ENCODE measurements at regions not wholly inside any gene's neighbourhood (a gene's known extent, or its start where the extent isn't known, plus 50 kb on each side); places are given as distances from the start of the nearest gene placed in this dataset.

DNA sequence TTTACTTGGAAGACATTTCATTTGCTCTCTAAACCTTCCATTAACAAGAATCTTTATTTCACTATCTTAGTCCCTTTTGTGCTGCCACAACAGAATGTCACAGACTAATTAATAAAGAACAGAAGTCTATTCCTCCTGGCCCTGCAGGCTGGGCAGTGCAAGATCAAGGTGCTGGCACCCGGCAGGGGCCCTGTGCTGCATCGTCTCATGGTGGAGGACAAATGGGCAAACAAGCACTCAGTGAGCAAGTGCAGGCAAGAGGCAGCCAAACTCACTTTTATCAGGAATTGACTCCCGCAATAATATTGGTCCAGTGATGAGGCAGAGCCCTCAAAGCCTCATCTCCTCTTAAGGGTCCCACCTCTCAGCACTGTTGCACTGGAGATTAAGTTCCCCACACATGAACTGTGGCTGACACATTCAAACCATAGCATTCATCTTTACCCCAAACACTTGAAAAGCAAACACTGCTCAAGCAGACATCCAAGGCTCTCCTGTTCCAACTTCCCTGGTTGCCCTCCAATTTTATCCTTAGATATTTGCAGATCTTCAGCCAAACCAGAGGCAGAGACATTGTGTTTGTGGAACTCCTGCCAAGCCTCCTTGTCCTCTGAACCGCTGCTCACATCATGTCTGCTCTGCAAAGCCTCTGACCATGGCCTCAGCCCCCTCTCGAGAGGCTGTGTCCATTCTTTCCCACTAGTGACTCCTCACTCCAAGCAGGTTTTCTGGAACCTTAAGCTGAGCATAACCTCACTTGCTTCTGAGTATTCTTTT lies 404.4 kb upstream of the SOX11 start:
- Histone ChIP-seq H3K4me2 (ENCODE audit: insufficient read depth, low read length, poor library complexity, severe bottlenecking) (no peak overlapping the region), H3K4ac (ENCODE audit: low read length) (no peak overlapping the region), H2AFZ (ENCODE audit: low read length) (no peak overlapping the region), H3K9me3 (replicated peaks in 1 of 2; ENCODE audit: control insufficient read depth in 2 of 2, insufficient read depth in 1 of 2, low read depth in 1 of 2, low read length in 2 of 2) (no peaks in the 10 kb centered on the region), H3K36me3 (replicated peaks in 1 of 2; ENCODE audit: control insufficient read depth in 2 of 2, insufficient read depth in 2 of 2, low read length in 2 of 2) (no peaks in the 10 kb centered on the region), H3K4me3 (ENCODE audit: low read length in 2 of 2) (no peak overlapping the region), H2BK12ac (ENCODE audit: low read length) (no peak overlapping the region), H2BK5ac (ENCODE audit: low read length) (no peak overlapping the region), H3K79me1 (ENCODE audit: low read depth, low read length) (no peaks in the 10 kb centered on the region), H3K9ac (ENCODE audit: low read depth, low read length, poor library complexity) (no peak overlapping the region), H3K27me3 (ENCODE audit: control insufficient read depth in 3 of 3, insufficient read depth in 3 of 3, low read depth in 1 of 3, low read length in 3 of 3) (no peaks in the 10 kb centered on the region), H3K27ac (replicated peaks; ENCODE audit: low read length) (no peak overlapping the region), H2BK15ac (ENCODE audit: low read length) (no peak overlapping the region), H2BK120ac (ENCODE audit: low read depth, low read length) (no peak overlapping the region), H2AK5ac (ENCODE audit: low read depth, low read length) (no peak overlapping the region), H4K8ac (ENCODE audit: low read depth, low read length) (no peak overlapping the region), H3K4me1 (ENCODE audit: control insufficient read depth in 2 of 2, insufficient read depth in 1 of 2, low read depth in 1 of 2, low read length in 2 of 2) (peaks cover 3 to 4% of the 10 kb centered on the region in 2 donors), H4K91ac (ENCODE audit: low read depth, low read length, poor library complexity) (no peak overlapping the region), H3K23ac (ENCODE audit: low read depth, low read length, poor library complexity) (no peak overlapping the region), H3K18ac (ENCODE audit: low read length) (no peak overlapping the region), H3K14ac (ENCODE audit: low read length) (no peak overlapping the region)
- DNase-seq (ENCODE audit: low spot score): no peak
- no CpG with 5 or more reads among the region's 5 CpGs for WGBS, 2 donors (ENCODE audit: extremely low coverage in 2 of 2, insufficient read length in 2 of 2, insufficient replicate concordance in 1 of 2)

DNA sequence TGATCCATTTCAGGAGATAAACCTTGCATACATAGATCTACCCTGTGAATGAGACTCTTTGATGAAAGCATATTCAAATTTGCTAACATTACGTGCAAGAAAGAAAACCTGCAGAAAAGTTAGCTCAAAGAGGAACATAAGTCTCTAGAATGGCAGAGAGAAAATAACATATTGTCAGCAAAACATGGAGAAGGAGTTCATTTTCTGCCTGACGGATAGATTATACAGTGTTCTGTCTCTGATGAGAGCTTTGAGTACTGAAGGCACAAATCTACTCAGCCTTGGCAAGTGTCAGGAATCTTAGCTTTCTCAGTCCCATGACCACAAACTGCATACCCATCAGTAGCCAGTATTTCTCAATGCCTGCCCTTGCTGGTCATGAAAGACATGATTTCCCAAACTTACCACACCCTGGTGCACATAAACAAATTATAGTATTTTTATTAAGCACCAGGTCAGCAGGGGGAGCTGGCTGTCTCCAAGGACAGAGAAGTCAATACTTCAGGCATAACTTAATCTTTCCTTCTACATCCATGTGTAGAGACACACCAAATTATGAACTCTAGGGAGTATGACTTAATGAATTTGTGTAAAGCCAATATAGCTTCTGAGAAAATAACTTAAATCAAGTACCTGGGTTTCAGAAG lies 401.2 kb upstream of the SOX11 start:
- H3K4me3 ChIP-seq (ENCODE audit: low read length in 2 of 2): no peak overlapping the region
- no peak overlapping the region for H3K9ac ChIP-seq (ENCODE audit: low read depth, low read length, poor library complexity)
- no peak overlapping the region for H2BK5ac ChIP-seq (ENCODE audit: low read length)
- WGBS, 2 donors (ENCODE audit: extremely low coverage in 2 of 2, insufficient read length in 2 of 2, insufficient replicate concordance in 1 of 2): no CpG with 5 or more reads among the region's 2 CpGs
- no peaks in the 10 kb centered on the region for H3K79me1 ChIP-seq (ENCODE audit: low read depth, low read length)
- no peak overlapping the region for H2BK15ac ChIP-seq (ENCODE audit: low read length)
- no peak overlapping the region for H3K27ac ChIP-seq (replicated peaks; ENCODE audit: low read length)
- H2BK120ac ChIP-seq (ENCODE audit: low read depth, low read length): no peak overlapping the region
- H3K4me1 ChIP-seq (ENCODE audit: control insufficient read depth in 2 of 2, insufficient read depth in 1 of 2, low read depth in 1 of 2, low read length in 2 of 2): peaks cover 0 to 4% of the 10 kb centered on the region in 2 donors
- no peaks in the 10 kb centered on the region for H3K27me3 ChIP-seq (ENCODE audit: control insufficient read depth in 3 of 3, insufficient read depth in 3 of 3, low read depth in 1 of 3, low read length in 3 of 3)
- no peak overlapping the region for H3K23ac ChIP-seq (ENCODE audit: low read depth, low read length, poor library complexity)
- no peak overlapping the region for H4K91ac ChIP-seq (ENCODE audit: low read depth, low read length, poor library complexity)
- H3K4ac ChIP-seq (ENCODE audit: low read length): no peak overlapping the region
- H3K14ac ChIP-seq (ENCODE audit: low read length): no peak overlapping the region
- H3K9me3 ChIP-seq (replicated peaks in 1 of 2; ENCODE audit: control insufficient read depth in 2 of 2, insufficient read depth in 1 of 2, low read depth in 1 of 2, low read length in 2 of 2): no peaks in the 10 kb centered on the region
- DNase-seq (ENCODE audit: low spot score): no peak
- H2AK5ac ChIP-seq (ENCODE audit: low read depth, low read length): no peak overlapping the region
- no peak overlapping the region for H2AFZ ChIP-seq (ENCODE audit: low read length)
- no peak overlapping the region for H3K4me2 ChIP-seq (ENCODE audit: insufficient read depth, low read length, poor library complexity, severe bottlenecking)
- H2BK12ac ChIP-seq (ENCODE audit: low read length): no peak overlapping the region
- H4K8ac ChIP-seq (ENCODE audit: low read depth, low read length): no peak overlapping the region
- no peak overlapping the region for H3K18ac ChIP-seq (ENCODE audit: low read length)
- H3K36me3 ChIP-seq (replicated peaks in 1 of 2; ENCODE audit: control insufficient read depth in 2 of 2, insufficient read depth in 2 of 2, low read length in 2 of 2): no peaks in the 10 kb centered on the region

DNA sequence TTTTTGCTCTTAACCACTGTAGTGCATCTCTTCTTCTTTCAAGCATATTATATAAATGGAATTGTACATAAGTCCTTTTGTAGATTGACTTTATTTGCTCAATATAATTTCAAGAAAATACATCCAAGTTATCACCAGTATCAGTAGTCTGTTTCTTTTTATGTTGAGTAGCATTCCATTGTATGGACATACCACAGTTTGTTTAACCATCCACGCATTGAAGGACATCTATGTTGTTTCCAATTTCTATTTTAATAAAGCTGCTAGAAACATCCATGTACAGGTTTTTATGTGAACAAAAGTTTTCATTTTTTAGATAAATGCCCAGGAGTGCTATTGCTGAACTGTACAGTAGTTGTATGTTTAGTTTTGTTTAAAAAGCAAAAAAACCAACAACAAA lies 387.5 kb upstream of the SOX11 start:
- WGBS, 2 donors (ENCODE audit: extremely low coverage in 2 of 2, insufficient read length in 2 of 2, insufficient replicate concordance in 1 of 2): no CpG with 5 or more reads among the region's 1 CpG
- no peak overlapping the region for H3K23ac ChIP-seq (ENCODE audit: low read depth, low read length, poor library complexity)
- H3K9ac ChIP-seq (ENCODE audit: low read depth, low read length, poor library complexity): no peak overlapping the region
- no peak overlapping the region for H4K91ac ChIP-seq (ENCODE audit: low read depth, low read length, poor library complexity)
- H3K27me3 ChIP-seq (ENCODE audit: control insufficient read depth in 3 of 3, insufficient read depth in 3 of 3, low read depth in 1 of 3, low read length in 3 of 3): no peaks in the 10 kb centered on the region
- H3K14ac ChIP-seq (ENCODE audit: low read length): no peak overlapping the region
- H2AK5ac ChIP-seq (ENCODE audit: low read depth, low read length): no peak overlapping the region
- no peaks in the 10 kb centered on the region for H3K36me3 ChIP-seq (replicated peaks in 1 of 2; ENCODE audit: control insufficient read depth in 2 of 2, insufficient read depth in 2 of 2, low read length in 2 of 2)
- H3K18ac ChIP-seq (ENCODE audit: low read length): no peak overlapping the region
- H3K9me3 ChIP-seq (replicated peaks in 1 of 2; ENCODE audit: control insufficient read depth in 2 of 2, insufficient read depth in 1 of 2, low read depth in 1 of 2, low read length in 2 of 2): peaks cover 2 to 16% of the 10 kb centered on the region in 2 donors
- no peak overlapping the region for H4K8ac ChIP-seq (ENCODE audit: low read depth, low read length)
- no peak overlapping the region for H3K4ac ChIP-seq (ENCODE audit: low read length)
- no peak overlapping the region for H2BK12ac ChIP-seq (ENCODE audit: low read length)
- H3K4me3 ChIP-seq (ENCODE audit: low read length in 2 of 2): no peak overlapping the region
- no peak overlapping the region for H3K4me2 ChIP-seq (ENCODE audit: insufficient read depth, low read length, poor library complexity, severe bottlenecking)
- no peak overlapping the region for H2BK120ac ChIP-seq (ENCODE audit: low read depth, low read length)
- no peak overlapping the region for H2BK5ac ChIP-seq (ENCODE audit: low read length)
- no peaks in the 10 kb centered on the region for H3K4me1 ChIP-seq (ENCODE audit: control insufficient read depth in 2 of 2, insufficient read depth in 1 of 2, low read depth in 1 of 2, low read length in 2 of 2)
- H3K79me1 ChIP-seq (ENCODE audit: low read depth, low read length): no peaks in the 10 kb centered on the region
- no peak overlapping the region for H2BK15ac ChIP-seq (ENCODE audit: low read length)
- no peak for DNase-seq (ENCODE audit: low spot score)
- H2AFZ ChIP-seq (ENCODE audit: low read length): no peak overlapping the region
- H3K27ac ChIP-seq (replicated peaks; ENCODE audit: low read length): no peak overlapping the region

DNA sequence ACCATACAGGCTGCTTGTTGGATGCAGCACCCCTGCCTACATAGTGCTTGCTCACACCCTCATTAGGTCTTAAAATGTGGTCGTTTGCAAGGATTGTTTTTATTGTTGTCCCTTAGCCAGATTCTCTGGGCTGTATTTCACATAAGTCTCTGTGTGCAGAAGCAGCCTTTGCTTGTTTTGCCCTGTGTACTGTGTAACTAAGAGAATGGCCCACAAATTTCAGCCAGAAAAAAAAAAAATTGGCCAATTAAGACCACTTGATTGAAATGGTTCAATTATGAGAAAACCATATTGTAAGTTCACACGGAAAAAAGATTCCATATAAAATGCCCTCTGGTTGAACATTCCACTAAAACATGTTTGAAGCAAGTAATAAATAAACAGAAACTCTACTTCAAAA lies 377.1 kb upstream of the SOX11 start:
- Histone ChIP-seq H2BK15ac (ENCODE audit: low read length) (peak overlapping the region; percentile 23), H3K9ac (ENCODE audit: low read depth, low read length, poor library complexity) (no peak overlapping the region), H4K8ac (ENCODE audit: low read depth, low read length) (no peak overlapping the region), H2BK5ac (ENCODE audit: low read length) (no peak overlapping the region), H2AFZ (ENCODE audit: low read length) (no peak overlapping the region), H3K79me1 (ENCODE audit: low read depth, low read length) (no peaks in the 10 kb centered on the region), H3K27me3 (ENCODE audit: control insufficient read depth in 3 of 3, insufficient read depth in 3 of 3, low read depth in 1 of 3, low read length in 3 of 3) (no peaks in the 10 kb centered on the region), H3K4me1 (ENCODE audit: control insufficient read depth in 2 of 2, insufficient read depth in 1 of 2, low read depth in 1 of 2, low read length in 2 of 2) (peaks cover 4 to 5% of the 10 kb centered on the region in 2 donors), H3K14ac (ENCODE audit: low read length) (no peak overlapping the region), H3K23ac (ENCODE audit: low read depth, low read length, poor library complexity) (no peak overlapping the region), H3K36me3 (replicated peaks in 1 of 2; ENCODE audit: control insufficient read depth in 2 of 2, insufficient read depth in 2 of 2, low read length in 2 of 2) (no peaks in the 10 kb centered on the region), H4K91ac (ENCODE audit: low read depth, low read length, poor library complexity) (no peak overlapping the region), H3K4me2 (ENCODE audit: insufficient read depth, low read length, poor library complexity, severe bottlenecking) (no peak overlapping the region), H3K4me3 (ENCODE audit: low read length in 2 of 2) (no peak overlapping the region), H3K27ac (replicated peaks; ENCODE audit: low read length) (peak overlapping the region; percentile 28), H3K4ac (ENCODE audit: low read length) (no peak overlapping the region), H2AK5ac (ENCODE audit: low read depth, low read length) (peak overlapping the region; percentile 57), H2BK120ac (ENCODE audit: low read depth, low read length) (no peak overlapping the region), H2BK12ac (ENCODE audit: low read length) (peak overlapping the region; percentile 75), H3K9me3 (replicated peaks in 1 of 2; ENCODE audit: control insufficient read depth in 2 of 2, insufficient read depth in 1 of 2, low read depth in 1 of 2, low read length in 2 of 2) (peaks cover 0 to 2% of the 10 kb centered on the region in 2 donors), H3K18ac (ENCODE audit: low read length) (peak overlapping the region; percentile 62)
- WGBS, 2 donors (ENCODE audit: extremely low coverage in 2 of 2, insufficient read length in 2 of 2, insufficient replicate concordance in 1 of 2): no CpG with 5 or more reads among the region's 2 CpGs
- DNase-seq (ENCODE audit: low spot score): no peak
